Upper lobe of right lung (tissue), 1 donor: ENCODE measurements at regions not wholly inside any gene's neighbourhood (a gene's known extent, or its start where the extent isn't known, plus 50 kb on each side); places are given as distances from the start of the nearest gene placed in this dataset.

Source experiments
- ATAC-seq: fragments of 200-7000 bp; cut with Tn5 transposase; one replicate; pipeline ENCODE4 v1.9.1; 2020; ENCODE audit warnings: mild to moderate bottlenecking, moderate library complexity
- DNase-seq: peaks from one replicate; pipeline ENCODE4 v3.0.0-alpha.2; 2020
- H3K27ac ChIP-seq: fragments of 200-600 bp; one replicate; pipeline ENCODE4 v1.8.0; 2022
- H3K27me3 ChIP-seq: fragments of 200-600 bp; one replicate; pipeline ENCODE4 v1.8.0; 2022; ENCODE audit warnings: mild to moderate bottlenecking
- H3K36me3 ChIP-seq: fragments of 200-600 bp; one replicate; pipeline ENCODE4 v1.8.0; 2022
- H3K4me1 ChIP-seq: fragments of 200-600 bp; one replicate; pipeline ENCODE4 v1.8.0; 2022
- H3K4me3 ChIP-seq: fragments of 200-600 bp; one replicate; pipeline ENCODE4 v1.8.0; 2022; ENCODE audit warnings: mild to moderate bottlenecking
- H3K9me3 ChIP-seq: fragments of 200-600 bp; one replicate; pipeline ENCODE4 v1.8.0; 2022
- intact Hi-C: fragments of 100-400 bp; cut with DNase I; formaldehyde crosslinking; loops from one replicate; pipeline ENCODE4 v1.11.0; 2022
- TF ChIP-seq, protein P1 (sequence below): fragments of 200-600 bp; IDR thresholded peaks from one replicate; pipeline ENCODE4 v1.8.0; 2022; ENCODE audit warnings: antibody characterized with exemption
- donor health status: DM: no; HTN: yes; CAD: no; lungs with severe emphysema.

DNA sequence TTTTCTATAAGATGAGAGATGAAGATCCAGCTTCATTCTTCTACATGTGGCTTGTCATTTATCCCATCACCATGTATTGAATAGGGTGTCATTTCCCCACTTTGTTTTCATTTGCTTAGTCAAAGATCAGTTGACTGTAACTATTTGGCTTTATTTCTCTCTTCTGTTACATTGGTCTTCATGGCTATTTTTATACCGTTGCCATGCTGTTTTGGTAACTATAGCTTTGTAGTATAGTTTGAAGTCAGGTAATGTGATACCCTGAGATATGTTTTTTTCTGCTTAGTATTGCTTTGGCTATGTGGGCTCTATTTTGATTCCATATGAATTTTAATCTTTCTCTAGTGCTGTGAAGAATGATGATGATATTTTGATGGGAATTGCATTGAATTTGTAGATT, 514.3 kb downstream of the GBA3 start:
- ATAC-seq: no peak
- TF ChIP-seq, protein P1, sequence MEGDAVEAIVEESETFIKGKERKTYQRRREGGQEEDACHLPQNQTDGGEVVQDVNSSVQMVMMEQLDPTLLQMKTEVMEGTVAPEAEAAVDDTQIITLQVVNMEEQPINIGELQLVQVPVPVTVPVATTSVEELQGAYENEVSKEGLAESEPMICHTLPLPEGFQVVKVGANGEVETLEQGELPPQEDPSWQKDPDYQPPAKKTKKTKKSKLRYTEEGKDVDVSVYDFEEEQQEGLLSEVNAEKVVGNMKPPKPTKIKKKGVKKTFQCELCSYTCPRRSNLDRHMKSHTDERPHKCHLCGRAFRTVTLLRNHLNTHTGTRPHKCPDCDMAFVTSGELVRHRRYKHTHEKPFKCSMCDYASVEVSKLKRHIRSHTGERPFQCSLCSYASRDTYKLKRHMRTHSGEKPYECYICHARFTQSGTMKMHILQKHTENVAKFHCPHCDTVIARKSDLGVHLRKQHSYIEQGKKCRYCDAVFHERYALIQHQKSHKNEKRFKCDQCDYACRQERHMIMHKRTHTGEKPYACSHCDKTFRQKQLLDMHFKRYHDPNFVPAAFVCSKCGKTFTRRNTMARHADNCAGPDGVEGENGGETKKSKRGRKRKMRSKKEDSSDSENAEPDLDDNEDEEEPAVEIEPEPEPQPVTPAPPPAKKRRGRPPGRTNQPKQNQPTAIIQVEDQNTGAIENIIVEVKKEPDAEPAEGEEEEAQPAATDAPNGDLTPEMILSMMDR: no peak
- Histone ChIP-seq H3K36me3 (no peaks in the 10 kb centered on the region), H3K9me3 (no peaks in the 10 kb centered on the region), H3K4me1 (no peaks in the 10 kb centered on the region), H3K4me3 (no peak overlapping the region), H3K27ac (no peak overlapping the region), H3K27me3 (no peaks in the 10 kb centered on the region)
- DNase-seq: no peak
- intact Hi-C loops: no loop called here

DNA sequence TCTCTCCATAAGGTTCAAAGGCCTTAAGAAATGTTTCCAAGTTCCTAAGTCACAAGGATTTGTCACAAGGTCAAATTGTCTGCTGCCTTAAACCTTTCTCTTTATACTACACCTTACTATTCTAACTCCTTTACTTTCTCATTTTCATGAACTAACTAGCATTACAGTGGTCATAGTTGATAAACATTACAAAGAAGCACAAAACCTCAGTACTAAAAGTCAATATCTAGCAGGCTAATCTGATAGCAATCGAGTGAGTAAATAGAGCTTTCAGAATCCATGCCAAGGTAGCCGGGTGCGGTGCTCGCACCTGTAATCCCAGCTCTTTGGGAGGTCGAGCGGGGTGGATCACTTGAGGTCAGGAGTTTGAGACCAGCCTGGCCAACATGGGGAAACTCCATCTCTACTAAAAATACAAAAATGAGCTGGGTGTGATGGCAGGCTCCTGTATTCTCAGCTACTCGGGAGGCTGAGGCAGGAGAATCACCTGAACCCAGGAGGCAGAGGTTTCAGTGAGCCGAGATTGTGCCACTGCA, 510.0 kb downstream of the GBA3 start:
- no peaks in the 10 kb centered on the region for H3K4me1 ChIP-seq
- ATAC-seq (no peak), DNase-seq (no peak)
- TF ChIP-seq, protein P1: no peak
- no peaks in the 10 kb centered on the region for H3K9me3 ChIP-seq
- H3K4me3 ChIP-seq: no peak overlapping the region
- H3K27me3 ChIP-seq: no peaks in the 10 kb centered on the region
- no peak overlapping the region for H3K27ac ChIP-seq
- intact Hi-C loops: no loop called here
- no peaks in the 10 kb centered on the region for H3K36me3 ChIP-seq

- TF ChIP-seq, protein P1: no peak
- intact Hi-C loops: no loop called here
- Histone ChIP-seq H3K36me3 (no peaks in the 10 kb centered on the region), H3K27me3 (no peaks in the 10 kb centered on the region), H3K4me3 (no peak overlapping the region), H3K4me1 (no peaks in the 10 kb centered on the region), H3K27ac (no peak overlapping the region), H3K9me3 (no peaks in the 10 kb centered on the region)
- DNase-seq (no peak), ATAC-seq (no peak)
Observed at GRCh38 chr4:23194751-23195150, 502.0 kb downstream of the GBA3 start.

DNA sequence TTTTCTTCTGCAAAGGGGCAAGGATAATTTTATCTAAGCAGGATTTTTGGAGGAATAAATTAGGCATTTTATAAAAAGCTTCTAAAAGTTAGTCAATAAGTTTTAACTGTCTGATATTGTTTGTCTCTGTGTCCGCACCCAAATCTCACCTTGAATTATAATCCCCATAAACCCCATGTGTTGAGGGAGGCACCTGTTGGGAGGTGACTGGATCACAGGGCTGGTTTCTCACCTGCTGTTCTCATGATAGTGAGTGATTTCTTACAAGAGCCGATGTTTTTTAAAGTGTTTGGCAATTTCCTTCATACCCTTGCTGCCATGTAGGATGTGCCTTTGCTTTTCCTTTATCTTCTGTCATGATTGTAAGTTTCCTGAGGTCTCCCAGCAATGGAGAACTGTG, 481.4 kb downstream of the GBA3 start:
- no peak for ATAC-seq
- Histone ChIP-seq H3K27me3 (no peaks in the 10 kb centered on the region), H3K36me3 (no peaks in the 10 kb centered on the region)

DNA sequence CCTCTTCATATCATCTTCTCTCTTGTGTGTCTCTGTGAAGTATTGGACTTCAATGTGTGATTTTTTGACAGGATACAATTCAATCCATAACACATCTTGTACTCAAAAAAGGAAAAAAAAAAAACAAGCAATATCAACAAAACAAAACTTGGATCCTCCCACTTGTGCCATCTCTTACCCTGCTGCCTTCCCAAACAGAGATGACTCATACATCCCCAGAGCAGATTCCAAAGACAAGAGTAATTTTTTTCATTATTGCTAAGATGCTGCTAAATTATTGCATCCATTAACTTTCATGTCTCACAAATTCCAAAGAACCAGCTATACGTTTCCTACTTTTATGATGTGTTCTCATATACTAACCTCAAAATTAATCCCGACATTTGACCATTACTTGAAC, 479.2 kb downstream of the GBA3 start:
- TF ChIP-seq, protein P1: no peak
- no peaks in the 10 kb centered on the region for H3K27me3 ChIP-seq
- H3K4me1 ChIP-seq: no peaks in the 10 kb centered on the region
- DNase-seq (no peak), ATAC-seq (no peak)
- H3K4me3 ChIP-seq: no peak overlapping the region
- H3K36me3 ChIP-seq: no peaks in the 10 kb centered on the region
- H3K27ac ChIP-seq: no peak overlapping the region
- intact Hi-C loops: no loop called here
- no peaks in the 10 kb centered on the region for H3K9me3 ChIP-seq

More for the DNA sequence above, 481.4 kb downstream of the GBA3 start:
- Histone ChIP-seq H3K4me3 (no peak overlapping the region), H3K4me1 (no peaks in the 10 kb centered on the region), H3K27ac (no peak overlapping the region), H3K9me3 (no peaks in the 10 kb centered on the region)
- TF ChIP-seq, protein P1: no peak
- DNase-seq: no peak
- intact Hi-C loops: no loop called here
